ENCODE measurements at regions not wholly inside any gene's neighbourhood (a gene's known extent, or its start where the extent isn't known, plus 50 kb on each side); places are given as distances from the start of the nearest gene placed in this dataset.
A peak's percentile ranks its signal among the peaks of the same experiment; 100 is the strongest.

- DNase-seq (ENCODE audit: extremely low spot score, unreplicated experiment): no peak
- H3K36me3 Mint-ChIP-seq: no peaks in the 10 kb centered on the region
- TF ChIP-seq CTCF (conservative IDR thresholded peaks at IDR 0.05): no peak
- peaks cover 12% of the 10 kb centered on the region for H3K4me1 Mint-ChIP-seq (ENCODE audit: unreplicated experiment)
- no peak overlapping the region for H3K4me3 Mint-ChIP-seq
- H3K27ac Mint-ChIP-seq: no peak overlapping the region
- no peaks in the 10 kb centered on the region for H3K27me3 Mint-ChIP-seq
- H3K9me3 Mint-ChIP-seq: no peaks in the 10 kb centered on the region
Observed at GRCh38 chr12:77352946-77353345, 287.6 kb upstream of the E2F7 start.

- H3K9me3 Mint-ChIP-seq: no peaks in the 10 kb centered on the region
- TF ChIP-seq CTCF (conservative IDR thresholded peaks at IDR 0.05): no peak
- H3K27me3 Mint-ChIP-seq: no peaks in the 10 kb centered on the region
- no peak overlapping the region for H3K4me3 Mint-ChIP-seq
- DNase-seq (ENCODE audit: extremely low spot score, unreplicated experiment): no peak
- no peak overlapping the region for H3K27ac Mint-ChIP-seq
- no peaks in the 10 kb centered on the region for H3K36me3 Mint-ChIP-seq
- peaks cover 12% of the 10 kb centered on the region for H3K4me1 Mint-ChIP-seq (ENCODE audit: unreplicated experiment)
Observed at GRCh38 chr12:77351860-77352259, 286.5 kb upstream of the E2F7 start.

GRCh38 chr12:77349689-77350370 lies 284.5 kb upstream of the E2F7 start:
- Mint-ChIP-seq H3K4me1 (ENCODE audit: unreplicated experiment) (peaks cover 16% of the 10 kb centered on the region), H3K36me3 (no peaks in the 10 kb centered on the region), H3K4me3 (peak overlapping the region; percentile 27), H3K27me3 (no peaks in the 10 kb centered on the region), H3K27ac (no peak overlapping the region), H3K9me3 (no peaks in the 10 kb centered on the region)
- no peak for TF ChIP-seq CTCF (conservative IDR thresholded peaks at IDR 0.05)
- no peak for DNase-seq (ENCODE audit: extremely low spot score, unreplicated experiment)

GRCh38 chr12:77347017-77347416 lies 281.6 kb upstream of the E2F7 start:
- Mint-ChIP-seq H3K36me3 (no peaks in the 10 kb centered on the region), H3K27me3 (no peaks in the 10 kb centered on the region), H3K27ac (no peak overlapping the region), H3K4me1 (ENCODE audit: unreplicated experiment) (peaks cover 29% of the 10 kb centered on the region), H3K9me3 (no peaks in the 10 kb centered on the region), H3K4me3 (no peak overlapping the region)
- no peak for DNase-seq (ENCODE audit: extremely low spot score, unreplicated experiment)
- no peak for TF ChIP-seq CTCF (conservative IDR thresholded peaks at IDR 0.05)

- H3K9me3 Mint-ChIP-seq: no peaks in the 10 kb centered on the region
- H3K4me1 Mint-ChIP-seq (ENCODE audit: unreplicated experiment): peaks cover 29% of the 10 kb centered on the region
- H3K27ac Mint-ChIP-seq: no peak overlapping the region
- no peak for DNase-seq (ENCODE audit: extremely low spot score, unreplicated experiment)
- no peak overlapping the region for H3K4me3 Mint-ChIP-seq
- no peaks in the 10 kb centered on the region for H3K36me3 Mint-ChIP-seq
- no peak for TF ChIP-seq CTCF (conservative IDR thresholded peaks at IDR 0.05)
- no peaks in the 10 kb centered on the region for H3K27me3 Mint-ChIP-seq
Observed at GRCh38 chr12:77345336-77345735, 280.0 kb upstream of the E2F7 start.

- Mint-ChIP-seq H3K4me1 (ENCODE audit: unreplicated experiment) (peaks cover 23% of the 10 kb centered on the region), H3K4me3 (no peak overlapping the region), H3K9me3 (no peaks in the 10 kb centered on the region), H3K36me3 (no peaks in the 10 kb centered on the region), H3K27me3 (no peaks in the 10 kb centered on the region), H3K27ac (no peak overlapping the region)
- no peak for TF ChIP-seq CTCF (conservative IDR thresholded peaks at IDR 0.05)
- DNase-seq (ENCODE audit: extremely low spot score, unreplicated experiment): no peak
Observed at GRCh38 chr12:77344651-77345050, 279.3 kb upstream of the E2F7 start.
